OCI-LY1 (cell line): ENCODE measurements at regions not wholly inside any gene's neighbourhood (a gene's known extent, or its start where the extent isn't known, plus 50 kb on each side); places are given as distances from the start of the nearest gene placed in this dataset.

Experiments
- H2AFZ ChIP-seq: fragments of 200-600 bp; sonication (generic), shearing (Covaris generic); 2 replicates; pipeline ENCODE4 v1.6.0; 2014; ENCODE audit warnings: antibody characterized with exemption, mild to moderate bottlenecking, low read length
- H3F3A ChIP-seq: fragments of 200-600 bp; sonication (generic), shearing (Covaris generic); 2 replicates; pipeline ENCODE4 v1.6.0; 2014; ENCODE audit warnings: mild to moderate bottlenecking, antibody characterized with exemption, low read length, moderate library complexity; ENCODE audit not compliant: insufficient read depth
- H3K27ac ChIP-seq: fragments of 200-600 bp; sonication (generic); 2 replicates; pipeline ENCODE4 v1.5.1; 2014; ENCODE audit warnings: low read length, mixed run types, mild to moderate bottlenecking, low read depth; ENCODE audit not compliant: poor library complexity, severe bottlenecking
- H3K27me3 ChIP-seq: fragments of 200-600 bp; sonication (generic); 2 replicates; pipeline ENCODE4 v1.6.0; 2014; ENCODE audit warnings: antibody characterized with exemption, mild to moderate bottlenecking, low read length, moderate library complexity; ENCODE audit not compliant: insufficient read depth
- H3K36me3 ChIP-seq: fragments of 200-600 bp; sonication (generic); 2 replicates; pipeline ENCODE4 v1.6.1; 2014; ENCODE audit warnings: mild to moderate bottlenecking, antibody characterized with exemption, low read length, moderate library complexity, mixed read lengths; ENCODE audit not compliant: insufficient read depth
- H3K4me1 ChIP-seq: fragments of 200-600 bp; sonication (generic); 2 replicates; pipeline ENCODE4 v1.5.1; 2014; ENCODE audit warnings: mild to moderate bottlenecking, low read length, moderate library complexity; ENCODE audit not compliant: insufficient read depth, severe bottlenecking
- H3K4me2 ChIP-seq: fragments of 200-600 bp; sonication (generic), shearing (Covaris generic); 2 replicates; pipeline ENCODE4 v1.6.1; 2014; ENCODE audit warnings: low read length
- H3K4me3 ChIP-seq: fragments of 200-600 bp; sonication (generic); 2 replicates; pipeline ENCODE4 v1.5.1; 2014; ENCODE audit warnings: low read length, low read depth, mild to moderate bottlenecking, mixed read lengths; ENCODE audit not compliant: poor library complexity, severe bottlenecking
- H3K79me2 ChIP-seq: fragments of 200-600 bp; shearing (Covaris generic); 2 replicates; pipeline ENCODE4 v1.6.1; 2016; ENCODE audit warnings: mixed run types, low read length, mixed read lengths; ENCODE audit not compliant: insufficient read depth
- H3K9ac ChIP-seq: fragments of 200-600 bp; sonication (generic), shearing (Covaris generic); 2 replicates; pipeline ENCODE4 v1.6.1; 2014; ENCODE audit warnings: mild to moderate bottlenecking, low read length, mixed read lengths
- H3K9me2 ChIP-seq: fragments of 200-600 bp; sonication (generic), shearing (Covaris generic); 2 replicates; pipeline ENCODE4 v1.6.1; 2014; ENCODE audit warnings: low read depth, mild to moderate bottlenecking, low read length, mixed read lengths
- H3K9me3 ChIP-seq: fragments of 200-600 bp; shearing (Covaris generic); 2 replicates; pipeline ENCODE4 v1.6.1; 2014; ENCODE audit warnings: low read length, mixed read lengths
- H4K20me1 ChIP-seq: fragments of 200-600 bp; sonication (generic), shearing (Covaris generic); 2 replicates; pipeline ENCODE4 v1.6.0; 2016; ENCODE audit warnings: mild to moderate bottlenecking, low read length; ENCODE audit not compliant: insufficient read depth
- EZH2 ChIP-seq: fragments of 200-600 bp; sonication (generic), shearing (Covaris generic); IDR thresholded peaks from 2 replicates; pipeline ENCODE4 v1.8.0; 2017; ENCODE audit warnings: borderline replicate concordance, mixed run types, mild to moderate bottlenecking, antibody characterized with exemption, low read length, moderate library complexity, mixed read lengths
- TF ChIP-seq, protein P1 (sequence below): fragments of 200-600 bp; sonication (generic), shearing (Covaris generic); IDR thresholded peaks from 2 replicates; pipeline ENCODE4 v1.5.1; 2017; ENCODE audit warnings: mild to moderate bottlenecking, antibody characterized with exemption, low read length, moderate library complexity, mixed read lengths

DNA sequence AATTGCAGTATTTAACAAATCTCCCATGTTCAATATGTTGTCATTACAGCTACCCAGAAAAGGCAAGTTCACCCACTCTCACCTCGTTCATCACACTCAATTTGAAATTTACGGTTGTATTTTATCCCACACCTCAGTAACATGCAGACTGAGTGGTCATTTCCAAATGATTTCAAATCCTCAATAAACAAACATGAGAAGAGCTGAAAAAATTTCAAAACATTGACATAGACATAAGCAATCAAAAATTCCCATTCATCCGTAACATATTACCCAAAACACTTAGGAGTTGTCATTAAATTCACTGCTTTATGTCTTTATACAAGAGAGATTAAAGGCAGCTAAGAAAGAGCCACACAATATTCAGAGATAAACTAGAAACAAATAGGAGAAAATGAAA lies 61.7 kb upstream of the NEBL start:
- Histone ChIP-seq H2AFZ (no peak overlapping the region), H3F3A (no peaks in the 10 kb centered on the region), H3K79me2 (no peaks in the 10 kb centered on the region), H4K20me1 (no peaks in the 10 kb centered on the region; the same call in 1 of the 2 replicates), H3K9me2 (no peaks in the 10 kb centered on the region), H3K4me3 (no peak overlapping the region), H3K9me3 (no peaks in the 10 kb centered on the region), H3K36me3 (no peaks in the 10 kb centered on the region), H3K9ac (no peak overlapping the region), H3K4me1 (no peaks in the 10 kb centered on the region), H3K27me3 (no peaks in the 10 kb centered on the region), H3K4me2 (no peak overlapping the region), H3K27ac (no peak overlapping the region)
- TF ChIP-seq, protein P1, sequence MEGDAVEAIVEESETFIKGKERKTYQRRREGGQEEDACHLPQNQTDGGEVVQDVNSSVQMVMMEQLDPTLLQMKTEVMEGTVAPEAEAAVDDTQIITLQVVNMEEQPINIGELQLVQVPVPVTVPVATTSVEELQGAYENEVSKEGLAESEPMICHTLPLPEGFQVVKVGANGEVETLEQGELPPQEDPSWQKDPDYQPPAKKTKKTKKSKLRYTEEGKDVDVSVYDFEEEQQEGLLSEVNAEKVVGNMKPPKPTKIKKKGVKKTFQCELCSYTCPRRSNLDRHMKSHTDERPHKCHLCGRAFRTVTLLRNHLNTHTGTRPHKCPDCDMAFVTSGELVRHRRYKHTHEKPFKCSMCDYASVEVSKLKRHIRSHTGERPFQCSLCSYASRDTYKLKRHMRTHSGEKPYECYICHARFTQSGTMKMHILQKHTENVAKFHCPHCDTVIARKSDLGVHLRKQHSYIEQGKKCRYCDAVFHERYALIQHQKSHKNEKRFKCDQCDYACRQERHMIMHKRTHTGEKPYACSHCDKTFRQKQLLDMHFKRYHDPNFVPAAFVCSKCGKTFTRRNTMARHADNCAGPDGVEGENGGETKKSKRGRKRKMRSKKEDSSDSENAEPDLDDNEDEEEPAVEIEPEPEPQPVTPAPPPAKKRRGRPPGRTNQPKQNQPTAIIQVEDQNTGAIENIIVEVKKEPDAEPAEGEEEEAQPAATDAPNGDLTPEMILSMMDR: no peak
- TF ChIP-seq EZH2: no peak

DNA sequence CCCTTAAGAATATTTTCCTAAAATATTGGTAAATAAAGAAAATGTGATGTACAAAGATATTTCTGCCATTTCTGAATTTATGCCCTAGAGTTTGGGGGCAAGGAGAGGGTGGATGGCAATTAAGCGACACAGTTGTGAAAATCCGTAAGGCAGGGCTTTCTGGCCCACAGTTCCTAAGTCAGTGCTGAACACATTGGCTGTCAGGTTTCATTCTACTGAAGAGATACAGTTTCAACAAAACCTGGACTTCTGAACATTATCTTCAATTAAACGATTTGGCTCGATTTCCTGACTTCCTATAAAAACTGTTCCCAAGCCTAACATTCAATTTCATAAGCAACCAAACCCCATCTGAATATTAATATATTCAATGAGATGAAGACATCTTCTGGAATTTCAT lies 61.1 kb upstream of the NEBL start:
- Histone ChIP-seq H3K36me3 (no peaks in the 10 kb centered on the region), H3K4me2 (no peak overlapping the region), H3K27ac (no peak overlapping the region), H3K9ac (no peak overlapping the region), H3K4me3 (no peak overlapping the region), H3K4me1 (no peaks in the 10 kb centered on the region), H3K27me3 (no peaks in the 10 kb centered on the region), H2AFZ (no peak overlapping the region), H3K9me3 (no peaks in the 10 kb centered on the region), H3K9me2 (no peaks in the 10 kb centered on the region), H3K79me2 (no peaks in the 10 kb centered on the region), H3F3A (no peaks in the 10 kb centered on the region), H4K20me1 (no peaks in the 10 kb centered on the region; the same call in 1 of the 2 replicates)
- TF ChIP-seq, protein P1: no peak
- TF ChIP-seq EZH2: no peak

DNA sequence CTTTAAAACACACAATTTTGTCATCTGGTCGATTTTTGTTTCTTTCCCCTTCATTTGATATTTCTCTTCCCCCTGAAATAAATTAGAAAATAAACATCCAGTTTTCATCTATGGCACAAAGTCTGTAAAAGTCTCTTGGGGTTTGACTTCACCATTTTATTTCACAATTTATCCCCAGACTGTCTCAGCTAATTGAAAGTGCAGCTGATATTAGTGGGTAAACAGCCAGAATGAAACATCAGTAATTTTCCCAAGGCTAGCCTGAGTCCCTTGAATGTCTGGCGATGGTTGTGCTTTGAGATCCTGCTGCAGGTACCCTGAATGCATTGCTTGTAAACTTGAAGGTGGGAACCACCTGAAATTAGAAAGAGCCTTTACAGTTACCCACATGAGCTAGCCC lies 60.6 kb upstream of the NEBL start:
- no peaks in the 10 kb centered on the region for H3F3A ChIP-seq
- no peak overlapping the region for H3K4me3 ChIP-seq
- H3K4me2 ChIP-seq: no peak overlapping the region
- H3K4me1 ChIP-seq: no peaks in the 10 kb centered on the region
- TF ChIP-seq, protein P1: no peak
- TF ChIP-seq EZH2: no peak
- no peak overlapping the region for H2AFZ ChIP-seq
- no peaks in the 10 kb centered on the region for H3K79me2 ChIP-seq
- H3K9ac ChIP-seq: no peak overlapping the region
- no peaks in the 10 kb centered on the region; the same call in 1 of the 2 replicates for H4K20me1 ChIP-seq
- no peaks in the 10 kb centered on the region for H3K27me3 ChIP-seq
- no peaks in the 10 kb centered on the region for H3K9me3 ChIP-seq
- no peaks in the 10 kb centered on the region for H3K36me3 ChIP-seq
- no peaks in the 10 kb centered on the region for H3K9me2 ChIP-seq
- no peak overlapping the region for H3K27ac ChIP-seq
